ENCODE measurements at regions not wholly inside any gene's neighbourhood (a gene's known extent, or its start where the extent isn't known, plus 50 kb on each side); places are given as distances from the start of the nearest gene placed in this dataset.
"Not testable (repeated sequence)": the region's sequence is repeated elsewhere in the genome, so short reads cannot be mapped to it uniquely, and the experiment has no call there.

DNA sequence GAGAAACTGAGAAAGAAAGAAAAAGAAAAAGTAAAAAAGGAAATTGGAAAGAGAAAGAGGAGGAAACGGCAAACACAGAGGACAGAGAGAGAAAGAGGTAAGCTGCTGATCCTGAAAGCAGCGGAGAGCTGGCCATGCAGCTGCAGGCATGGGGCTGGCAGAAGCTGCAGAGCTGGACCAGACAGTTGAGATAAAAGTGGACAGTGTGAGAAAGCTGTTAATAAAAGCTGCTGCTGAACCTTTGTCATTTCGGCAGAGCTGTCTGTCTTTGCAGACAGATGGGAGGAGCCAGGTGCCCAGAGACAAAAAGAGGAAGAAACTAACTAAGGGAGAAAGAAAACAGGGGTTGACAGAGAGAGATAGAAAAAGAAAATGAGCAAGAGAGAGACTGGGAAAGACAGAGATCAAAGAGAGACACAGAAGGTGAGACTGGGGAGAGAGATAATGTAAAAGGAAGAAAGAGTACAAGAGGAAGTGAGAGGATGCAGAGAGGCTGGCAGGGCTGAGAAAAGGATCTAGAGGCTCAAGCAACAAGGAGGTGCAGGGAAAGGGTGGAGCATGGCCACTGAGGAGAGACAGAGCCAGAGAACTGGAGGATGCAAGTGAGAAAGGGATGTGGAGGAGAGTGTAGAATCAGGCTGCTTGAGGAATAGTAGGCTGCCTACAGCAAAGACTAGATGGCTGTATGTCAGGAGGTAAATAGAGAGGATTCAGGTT is 376.8 kb upstream of the FGF16 start:
- no peaks in the 10 kb centered on the region for H3K36me3 ChIP-seq
- DNase-seq (no peak), ATAC-seq (no peak)
- no peaks in the 10 kb centered on the region for H3K9me3 ChIP-seq
- H3K4me3 ChIP-seq, result no peak overlapping the region
- no peak overlapping the region for H3K27ac ChIP-seq
- TF ChIP-seq, protein P1, sequence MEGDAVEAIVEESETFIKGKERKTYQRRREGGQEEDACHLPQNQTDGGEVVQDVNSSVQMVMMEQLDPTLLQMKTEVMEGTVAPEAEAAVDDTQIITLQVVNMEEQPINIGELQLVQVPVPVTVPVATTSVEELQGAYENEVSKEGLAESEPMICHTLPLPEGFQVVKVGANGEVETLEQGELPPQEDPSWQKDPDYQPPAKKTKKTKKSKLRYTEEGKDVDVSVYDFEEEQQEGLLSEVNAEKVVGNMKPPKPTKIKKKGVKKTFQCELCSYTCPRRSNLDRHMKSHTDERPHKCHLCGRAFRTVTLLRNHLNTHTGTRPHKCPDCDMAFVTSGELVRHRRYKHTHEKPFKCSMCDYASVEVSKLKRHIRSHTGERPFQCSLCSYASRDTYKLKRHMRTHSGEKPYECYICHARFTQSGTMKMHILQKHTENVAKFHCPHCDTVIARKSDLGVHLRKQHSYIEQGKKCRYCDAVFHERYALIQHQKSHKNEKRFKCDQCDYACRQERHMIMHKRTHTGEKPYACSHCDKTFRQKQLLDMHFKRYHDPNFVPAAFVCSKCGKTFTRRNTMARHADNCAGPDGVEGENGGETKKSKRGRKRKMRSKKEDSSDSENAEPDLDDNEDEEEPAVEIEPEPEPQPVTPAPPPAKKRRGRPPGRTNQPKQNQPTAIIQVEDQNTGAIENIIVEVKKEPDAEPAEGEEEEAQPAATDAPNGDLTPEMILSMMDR (IDR thresholded peaks at IDR 0.05), result no peak
- H3K27me3 ChIP-seq, result no peaks in the 10 kb centered on the region
- intact Hi-C loops (cut with DNase I), result no loop called here
- no peaks in the 10 kb centered on the region for H3K4me1 ChIP-seq

DNA sequence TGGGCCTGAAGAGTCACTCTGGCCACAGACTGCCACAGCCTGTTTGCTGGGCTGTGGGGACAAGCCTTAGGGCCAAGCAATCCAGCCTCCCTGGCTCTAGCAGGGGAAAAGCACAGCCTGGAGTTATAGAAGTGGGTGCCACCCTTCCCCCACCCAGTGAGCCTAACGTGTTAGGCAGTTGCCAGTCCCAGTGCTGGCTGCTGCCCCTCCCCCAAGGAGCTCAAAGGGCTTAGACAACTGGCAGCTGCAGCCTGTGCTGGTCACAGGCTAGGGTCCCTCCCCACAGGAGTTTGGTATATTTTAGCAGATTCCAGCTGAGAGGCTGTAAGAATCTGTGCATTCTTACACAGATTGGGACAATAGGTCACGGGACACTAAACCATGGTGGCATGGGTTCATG is 370.3 kb upstream of the FGF16 start:
- no peak for DNase-seq
- intact Hi-C loops (cut with DNase I), result no loop called here
- Histone ChIP-seq H3K27me3 (no peaks in the 10 kb centered on the region), H3K9me3 (peaks cover 0 to 11% of the 10 kb centered on the region in 2 donors), H3K4me1 (no peaks in the 10 kb centered on the region), H3K4me3 (no peak overlapping the region), H3K36me3 (no peaks in the 10 kb centered on the region), H3K27ac (no peak overlapping the region)
- TF ChIP-seq, protein P1 (IDR thresholded peaks at IDR 0.05), result no peak
- ATAC-seq, result no peak

DNA sequence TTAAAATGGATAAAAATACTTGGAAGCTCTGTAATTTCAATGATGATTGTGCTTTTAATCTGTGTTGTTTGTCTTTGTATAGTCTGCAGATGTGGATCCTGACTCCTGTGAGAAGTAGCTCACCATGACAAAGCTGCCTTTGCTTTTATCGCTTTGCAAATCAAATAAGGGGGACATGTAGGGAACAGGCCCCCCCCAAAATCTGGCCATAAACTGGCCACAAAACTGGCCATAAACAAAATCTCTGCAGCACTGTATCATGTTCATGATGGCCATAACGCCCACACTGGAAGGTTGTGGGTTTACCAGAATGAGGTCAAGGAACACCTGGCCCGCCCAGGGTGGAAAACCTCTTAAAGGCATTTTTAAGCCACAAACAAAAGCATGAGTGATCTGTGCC is 366.0 kb upstream of the FGF16 start:
- DNase-seq, result not testable (repeated sequence)

DNA sequence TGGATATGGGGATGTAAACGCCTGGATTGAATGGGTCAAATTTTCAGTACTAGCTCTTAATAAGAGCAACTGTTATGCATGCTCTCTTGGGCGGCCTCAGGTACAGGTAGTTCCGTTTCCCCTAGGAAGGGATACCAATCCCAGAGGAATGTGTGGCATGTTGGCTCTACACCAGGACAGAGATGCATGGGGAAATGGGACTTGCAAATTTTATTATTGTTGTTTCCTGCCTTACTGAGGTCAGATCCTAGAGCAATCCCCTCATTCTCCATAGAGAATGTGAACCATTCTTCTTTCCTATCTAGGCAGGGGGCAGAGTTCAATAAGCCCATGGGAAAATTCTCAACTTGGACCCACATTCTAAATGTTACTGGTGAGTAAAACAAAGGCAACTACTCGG is 361.8 kb upstream of the FGF16 start:
- no peaks in the 10 kb centered on the region for H3K4me1 ChIP-seq
- TF ChIP-seq, protein P1 (IDR thresholded peaks at IDR 0.05), result no peak
- H3K9me3 ChIP-seq, result peaks cover 0 to 8% of the 10 kb centered on the region in 2 donors
- no peaks in the 10 kb centered on the region for H3K27me3 ChIP-seq
- no peak overlapping the region for H3K4me3 ChIP-seq
- no peak for ATAC-seq
- no peak for DNase-seq
- intact Hi-C loops (cut with DNase I), result no loop called here
- H3K27ac ChIP-seq, result no peak overlapping the region
- H3K36me3 ChIP-seq, result no peaks in the 10 kb centered on the region

More for the DNA sequence above, 366.0 kb upstream of the FGF16 start:
- H3K27ac ChIP-seq; H3K4me1 ChIP-seq; ATAC-seq; intact Hi-C loops (cut with DNase I); H3K27me3 ChIP-seq; H3K4me3 ChIP-seq; H3K36me3 ChIP-seq: not testable (repeated sequence)
- H3K9me3 ChIP-seq, result peaks cover 0 to 11% of the 10 kb centered on the region in 2 donors

DNA sequence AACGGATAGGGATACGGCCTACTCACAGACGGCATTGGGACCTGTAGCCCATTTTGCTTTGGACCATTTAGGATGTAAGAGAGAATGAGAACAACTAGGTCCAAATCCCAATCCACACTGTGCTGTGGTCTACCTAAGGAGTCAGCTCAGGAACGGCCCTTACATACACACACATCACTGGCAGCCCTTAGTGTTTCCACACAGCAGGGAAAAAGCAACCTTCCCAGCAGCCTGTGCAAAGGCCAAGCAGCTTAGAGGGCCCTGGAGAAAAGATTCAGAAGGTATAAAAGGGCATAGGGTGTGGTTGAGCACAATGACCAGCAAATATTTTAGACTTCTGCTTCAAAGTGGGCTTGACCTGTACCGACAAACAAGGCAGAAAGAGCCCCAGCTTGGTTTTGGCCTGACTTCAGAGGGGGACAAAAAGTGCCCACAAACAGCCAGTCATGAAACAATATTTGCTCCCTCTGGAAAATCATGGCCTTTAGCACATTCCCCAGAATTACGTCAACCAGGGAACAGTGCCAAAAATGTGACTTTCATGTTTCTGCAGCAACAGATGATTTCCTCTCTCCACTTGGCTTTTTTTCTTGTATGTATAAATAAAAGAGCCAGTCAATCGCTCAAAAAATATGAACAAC is 359.5 kb upstream of the FGF16 start:
- Histone ChIP-seq H3K4me3 (no peak overlapping the region), H3K27me3 (no peaks in the 10 kb centered on the region), H3K36me3 (no peaks in the 10 kb centered on the region), H3K9me3 (no peaks in the 10 kb centered on the region), H3K4me1 (no peaks in the 10 kb centered on the region), H3K27ac (peak overlapping the region in 1 of 2 donors; percentile 42)
- DNase-seq (peak in 2 of 4 donors; percentile 79 to 88), ATAC-seq (peak; percentile 69)
- intact Hi-C loops (cut with DNase I), result no loop called here
- TF ChIP-seq, protein P1 (IDR thresholded peaks at IDR 0.05), result no peak
